Endothelial cell of umbilical vein (primary cell): ENCODE measurements at regions not wholly inside any gene's neighbourhood (a gene's known extent, or its start where the extent isn't known, plus 50 kb on each side); places are given as distances from the start of the nearest gene placed in this dataset.

Source experiments
- BruUV-seq: library from RNA; stranded (reverse); fragments of 400-500 nt; replicated peaks from 2 replicates; lab custom pipeline; 2021; lab: Mats Ljungman, UMichigan
- CTCF ChIA-PET: fragments of 300-600, 350-600 bp; sonication (Branson Sonifier 250); formaldehyde crosslinking; loops from one replicate; lab custom pipeline; 2021; ENCODE audit warnings: antibody characterized with exemption, inconsistent platforms; lab: Charles Lee
- POLR2A ChIA-PET: fragments of 300-600, 350-600 bp; sonication (Branson Sonifier 250); formaldehyde crosslinking; loops from one replicate; lab custom pipeline; 2021; ENCODE audit warnings: antibody characterized with exemption, inconsistent platforms; lab: Charles Lee
- DNase-seq: peaks from one replicate; pipeline ENCODE4 v3.0.0-alpha.2; 2011; ENCODE audit warnings: low read depth, low spot score
- FAIRE-seq: peaks from 2 replicates; lab custom pipeline; 2011; peaks lifted over from hg19 to GRCh38; lab: Jason Lieb, UNC
- H2AFZ ChIP-seq: 2 replicates; pipeline ENCODE4 v1.6.0; 2012; ENCODE audit warnings: low read depth, low read length, control low read depth, inconsistent platforms
- H3K27ac ChIP-seq: 2 replicates; pipeline ENCODE4 v1.5.1; 2011; ENCODE audit warnings: low read depth, mild to moderate bottlenecking, control low read depth, low read length, moderate library complexity; ENCODE audit not compliant: insufficient read depth
- H3K27me3 ChIP-seq, 2 experiments: 2 replicates each; pipeline versions ENCODE4 v1.6.0 to v1.6.1; 2011; ENCODE audit warnings: low read length in 2 of 2, mixed read lengths in 1 of 2; ENCODE audit not compliant: control insufficient read depth in 2 of 2, insufficient read depth in 2 of 2
- H3K36me3 ChIP-seq, 2 experiments: 2 replicates in 1 of 2; 3 replicates in 1 of 2; pipeline ENCODE4 v1.5.1; 2011; ENCODE audit warnings: low read length in 2 of 2, mild to moderate bottlenecking in 1 of 2, moderate library complexity in 1 of 2; ENCODE audit not compliant: control insufficient read depth in 2 of 2, insufficient read depth in 2 of 2; ENCODE audit errors: extremely low read depth in 1 of 2
- H3K4me1 ChIP-seq: 3 replicates; pipeline ENCODE4 v1.5.1; 2011; ENCODE audit warnings: mild to moderate bottlenecking, low read length; ENCODE audit not compliant: control insufficient read depth, insufficient read depth; ENCODE audit errors: extremely low read depth
- H3K4me2 ChIP-seq: 2 replicates; pipeline ENCODE4 v1.6.1; 2011; ENCODE audit warnings: low read length, control low read depth, mixed read lengths; ENCODE audit not compliant: insufficient read depth
- H3K4me3 ChIP-seq, 3 experiments: fragments of 200-600 bp in 1 of 3; sonication (generic), shearing (Covaris generic) in 1 of 3; replicated peaks in 1 of 3; 2 replicates each; pipeline ENCODE4 v1.5.1; 2011 to 2016; ENCODE audit warnings: control low read depth in 3 of 3, low read length in 3 of 3, mild to moderate bottlenecking in 2 of 3, inconsistent platforms in 1 of 3, low read depth in 1 of 3, moderate library complexity in 1 of 3; ENCODE audit not compliant: insufficient read depth in 1 of 3
- H3K79me2 ChIP-seq: 2 replicates; pipeline ENCODE4 v1.6.0; 2012; ENCODE audit warnings: low read length, inconsistent platforms; ENCODE audit not compliant: control insufficient read depth, insufficient read depth
- H3K9ac ChIP-seq: replicated peaks from 2 replicates; pipeline ENCODE3; 2011; ENCODE audit warnings: low read length, control low read depth; ENCODE audit not compliant: insufficient read depth; ENCODE audit errors: extremely low read depth
- H3K9me1 ChIP-seq: replicated peaks from 3 replicates; pipeline ENCODE4 v1.6.0; 2011; ENCODE audit warnings: mild to moderate bottlenecking, low read length; ENCODE audit not compliant: control insufficient read depth, insufficient read depth; ENCODE audit errors: extremely low read depth
- H3K9me3 ChIP-seq: replicated peaks from 2 replicates; pipeline ENCODE4 v1.5.1; 2012; ENCODE audit warnings: low read length, inconsistent platforms; ENCODE audit not compliant: control insufficient read depth, insufficient read depth
- H4K20me1 ChIP-seq: replicated peaks from 2 replicates; pipeline ENCODE3; 2011; ENCODE audit warnings: mild to moderate bottlenecking, low read length; ENCODE audit not compliant: control insufficient read depth, insufficient read depth; ENCODE audit errors: extremely low read depth
- CTCF ChIP-seq, 2 donors: IDR thresholded peaks; 1 replicate in 1 of 2; 2 replicates in 1 of 2; pipeline ENCODE4 v1.5.1; 2011; ENCODE audit warnings: low read length in 2 of 2, mild to moderate bottlenecking in 2 of 2, moderate library complexity in 2 of 2, control low read depth in 1 of 2, inconsistent platforms in 1 of 2, low read depth in 1 of 2; ENCODE audit not compliant: insufficient read depth in 1 of 2; ENCODE audit errors: extremely low read depth in 1 of 2
- EZH2 ChIP-seq: IDR thresholded peaks from 2 replicates; pipeline ENCODE4 v1.6.1; 2012; ENCODE audit warnings: borderline replicate concordance, low read depth, mild to moderate bottlenecking, moderate library complexity, low read length, inconsistent platforms; ENCODE audit not compliant: severe bottlenecking
- FOS ChIP-seq: IDR thresholded peaks from 2 replicates; pipeline ENCODE4 v1.6.1; 2011; ENCODE audit warnings: mild to moderate bottlenecking, low read length, moderate library complexity, borderline replicate concordance; ENCODE audit not compliant: insufficient read depth
- GATA2 ChIP-seq: IDR thresholded peaks from 2 replicates; pipeline ENCODE4 v1.7.0; 2011; ENCODE audit warnings: low read depth, mild to moderate bottlenecking, moderate library complexity, mixed read lengths, low read length; ENCODE audit not compliant: insufficient read length, insufficient read depth
- JUN ChIP-seq: IDR thresholded peaks from 2 replicates; pipeline ENCODE4 v1.6.1; 2011; ENCODE audit warnings: borderline replicate concordance, low read depth; ENCODE audit not compliant: insufficient read length, insufficient read depth
- MAX ChIP-seq: IDR thresholded peaks from 2 replicates; pipeline ENCODE4 v1.6.1; 2011; ENCODE audit not compliant: insufficient read depth, insufficient read length
- MYC ChIP-seq: IDR thresholded peaks from one replicate; pipeline ENCODE4 v1.6.1; 2011; ENCODE audit warnings: mild to moderate bottlenecking, low read depth, low read length
- POLR2A ChIP-seq: IDR thresholded peaks from 2 replicates; pipeline ENCODE4 v1.6.1; 2012; ENCODE audit warnings: low read depth, mild to moderate bottlenecking, control low read depth, low read length
- POLR2AphosphoS5 ChIP-seq: IDR thresholded peaks from 2 replicates; pipeline ENCODE4 v1.6.1; 2012; ENCODE audit warnings: low read depth, mild to moderate bottlenecking, control low read depth, low read length, moderate library complexity; ENCODE audit not compliant: insufficient read depth
- dilution Hi-C: fragments of 300-500 bp; cut with MboI; formaldehyde crosslinking; loops from one replicate; pipeline ENCODE4 v1.15.0; 2019; ENCODE audit warnings: low sequenced_read_pairs; ENCODE audit not compliant: extremely low pct_ligation_motif_present
- intact Hi-C: fragments of 100-400 bp; cut with micrococcal nuclease; formaldehyde crosslinking; loops from one replicate; pipeline ENCODE4 v1.10.0; 2022

GRCh38 chr3:869269-869668, 223.6 kb upstream of the CNTN6 start:
- Histone ChIP-seq H2AFZ (no peak overlapping the region), H3K27me3 (no peaks in the 10 kb centered on the region), H4K20me1 (no peaks in the 10 kb centered on the region), H3K4me1 (no peaks in the 10 kb centered on the region), H3K9me1 (no peaks in the 10 kb centered on the region), H3K4me2 (no peak overlapping the region), H3K36me3 (no peaks in the 10 kb centered on the region), H3K4me3 (no peak overlapping the region), H3K27ac (no peak overlapping the region), H3K9me3 (no peaks in the 10 kb centered on the region), H3K79me2 (no peaks in the 10 kb centered on the region), H3K9ac (no peak overlapping the region)
- ChIA-PET CTCF (no interaction called here), POLR2A (no interaction called here)
- intact Hi-C loops = no loop called here
- DNase-seq = no peak
- TF ChIP-seq GATA2 (no peak), FOS (no peak), MYC (no peak), POLR2AphosphoS5 (no peak), MAX (no peak), CTCF (IDR thresholded peaks at IDR 0.05; ENCODE audit: extremely low read depth in 1 of 2, insufficient read depth in 1 of 2, low read depth in 1 of 2, low read length in 2 of 2) (no peak), POLR2A (no peak), JUN (no peak), EZH2 (no peak)
- BruUV-seq = no TSS peak
- no peak for FAIRE-seq
- dilution Hi-C loops = no loop called here
